GM18502 (cell line): ENCODE measurements at regions not wholly inside any gene's neighbourhood (a gene's known extent, or its start where the extent isn't known, plus 50 kb on each side); places are given as distances from the start of the nearest gene placed in this dataset.

Experiments
- ATAC-seq: cut with Tn5 transposase; IDR thresholded peaks from one replicate; pipeline ENCODE4 v1.9.1; 2021; ENCODE audit warnings: mild to moderate bottlenecking; ENCODE audit not compliant: unreplicated experiment, poor library complexity

GRCh38 chr1:80656641-80657040, 1144.1 kb upstream of the ADGRL2 start:
- no peak for ATAC-seq

DNA sequence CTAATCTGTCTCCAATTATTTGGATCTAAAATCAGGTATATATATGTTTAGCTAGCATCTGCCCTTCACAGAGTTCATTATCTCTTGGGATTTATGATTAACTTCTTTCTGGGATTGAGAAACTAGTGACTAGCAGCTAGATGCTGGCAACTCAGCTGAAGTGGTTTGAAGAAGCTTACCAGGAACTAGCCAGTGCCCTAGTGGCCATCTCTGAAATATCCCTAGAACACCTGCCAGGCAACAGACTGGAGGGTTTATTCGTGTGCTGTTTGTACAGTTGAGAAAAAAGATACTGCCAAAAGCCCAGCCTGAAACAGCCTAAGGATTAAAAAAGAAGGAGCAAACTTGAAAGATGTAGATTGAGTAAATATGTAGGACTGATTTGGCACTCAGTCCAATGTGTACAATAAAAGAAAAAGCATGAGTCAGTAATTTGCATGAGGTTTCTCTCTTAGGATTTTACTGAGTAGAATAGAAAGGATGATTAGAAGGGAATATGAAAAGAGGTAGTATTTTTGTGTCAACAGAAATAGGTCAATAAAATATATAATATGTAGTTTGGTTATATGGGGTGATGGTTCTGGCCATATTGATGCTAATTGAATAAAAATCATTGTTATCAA, 1144.6 kb upstream of the ADGRL2 start:
- ATAC-seq: no peak

- no peak for ATAC-seq
Observed at GRCh38 chr1:80646053-80646452, 1154.7 kb upstream of the ADGRL2 start.

- no peak for ATAC-seq
Observed at GRCh38 chr1:80645621-80646020, 1155.1 kb upstream of the ADGRL2 start.

- ATAC-seq: no peak
Observed at GRCh38 chr1:80640978-80641377, 1159.8 kb upstream of the ADGRL2 start.

DNA sequence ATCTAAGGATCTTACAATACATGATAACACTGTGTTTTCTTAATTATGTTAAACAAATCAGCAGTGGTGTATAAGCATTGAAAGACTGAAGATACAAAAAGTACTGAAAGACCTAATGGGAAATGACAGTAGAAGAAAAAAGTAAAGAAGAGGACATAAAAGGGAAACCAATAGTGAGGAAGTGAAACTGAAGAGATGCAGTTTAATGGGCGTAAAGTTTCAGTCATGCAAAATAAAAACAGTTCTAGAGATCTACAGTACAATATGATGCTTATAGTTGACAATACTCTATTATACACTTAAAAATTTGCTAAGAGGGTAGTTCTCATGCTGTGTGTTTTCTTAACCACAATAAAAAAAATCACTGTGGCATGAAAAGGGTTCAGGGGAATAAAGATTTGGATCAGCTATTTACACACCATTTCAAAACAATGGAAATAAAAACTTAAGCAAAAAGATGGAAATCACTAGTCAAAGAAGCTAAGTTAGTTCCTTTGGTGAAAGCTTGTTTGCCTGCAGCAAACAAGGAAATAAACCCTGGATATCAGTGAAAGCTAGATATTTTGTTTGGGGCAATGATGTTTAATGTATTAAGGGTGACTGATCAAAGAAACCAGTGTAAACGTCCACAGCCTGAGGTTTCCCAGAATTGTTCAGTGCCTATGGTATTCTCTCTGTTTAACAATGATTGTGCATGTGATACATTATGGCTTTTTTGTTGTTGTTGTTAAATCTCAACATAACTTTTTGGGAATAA, 1160.8 kb upstream of the ADGRL2 start:
- ATAC-seq: peak; percentile 94

DNA sequence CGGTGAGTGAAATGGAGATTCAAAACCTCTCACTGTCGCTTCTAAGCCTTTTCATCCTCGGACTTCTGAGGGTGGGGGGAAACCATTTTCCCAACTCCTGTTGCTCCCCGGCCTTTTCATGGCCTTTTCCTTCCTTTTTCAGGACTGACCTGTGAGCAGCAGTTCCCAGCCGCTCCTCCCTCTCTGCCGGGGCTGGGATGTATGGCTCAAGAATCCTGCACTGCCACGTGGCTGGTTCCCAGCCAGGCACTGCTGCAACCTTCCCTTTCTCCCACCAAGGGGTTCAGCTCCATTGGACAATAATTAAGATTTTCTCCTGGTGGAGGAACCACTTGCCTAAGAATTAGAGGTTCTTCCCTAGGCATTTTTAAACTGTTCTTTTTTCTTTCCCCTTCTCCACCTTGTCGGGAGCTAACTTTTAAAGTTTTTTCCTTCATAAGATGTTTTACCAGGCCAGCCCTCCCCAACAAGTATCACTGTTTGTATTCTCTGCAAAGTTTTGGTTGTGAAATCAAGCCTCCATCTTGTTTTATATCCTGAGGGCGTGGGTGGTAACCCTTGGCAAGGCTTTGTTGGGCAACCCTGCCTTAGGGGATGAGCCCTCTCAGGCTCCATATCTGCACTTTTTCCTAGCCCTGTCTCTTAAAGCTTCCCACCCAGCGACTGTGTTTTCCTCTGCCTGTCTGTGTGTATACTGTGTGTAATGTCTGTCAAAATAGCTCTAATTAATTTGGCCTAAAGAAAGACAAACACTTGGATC, 1166.6 kb upstream of the ADGRL2 start:
- no peak for ATAC-seq

DNA sequence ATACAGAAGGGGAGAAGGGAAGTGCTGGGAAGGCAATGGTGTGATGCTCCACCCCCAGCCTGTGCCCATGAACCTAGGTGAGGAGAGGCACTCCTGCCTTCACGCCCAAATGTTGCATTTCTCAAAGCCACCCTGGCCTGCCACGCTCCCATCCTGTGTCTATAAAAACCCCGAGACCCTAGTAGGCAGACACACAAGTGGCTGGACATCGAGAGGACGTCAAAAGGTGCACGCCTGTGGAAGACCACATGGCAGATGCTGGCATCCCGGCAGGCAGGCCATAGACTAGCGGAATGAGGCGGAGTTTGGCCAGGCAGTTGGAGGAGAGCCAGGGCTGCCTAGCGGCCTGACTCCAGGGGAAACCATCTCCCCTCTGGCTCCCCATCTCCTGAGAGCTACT, 1168.5 kb upstream of the ADGRL2 start:
- ATAC-seq: no peak

DNA sequence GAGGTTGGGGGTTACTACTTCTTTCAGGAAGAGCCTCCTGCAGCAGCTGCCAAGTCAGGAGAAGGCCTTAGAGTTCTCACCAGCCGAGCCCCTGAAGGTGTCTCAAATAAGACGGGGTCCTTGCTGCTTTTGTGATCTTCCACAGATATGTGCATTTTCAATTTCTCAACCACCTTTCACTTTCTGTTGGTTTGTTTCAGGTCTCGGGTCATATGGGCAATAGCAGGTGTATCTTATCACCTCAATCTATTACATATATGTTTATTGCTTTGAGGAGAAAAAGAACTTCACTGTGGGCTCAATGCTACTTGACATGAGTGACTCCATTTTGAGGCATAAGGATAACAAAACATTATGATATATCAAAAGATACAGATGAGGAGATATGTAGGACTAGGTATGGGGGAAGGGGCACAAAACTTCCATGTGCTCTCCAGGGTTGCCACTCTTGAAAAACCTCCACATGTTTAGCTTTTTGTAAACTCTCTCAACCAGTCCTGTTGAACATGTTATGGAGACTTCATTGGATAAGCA, 1171.4 kb upstream of the ADGRL2 start:
- ATAC-seq: no peak

- ATAC-seq: no peak
Observed at GRCh38 chr1:80624682-80625081, 1176.1 kb upstream of the ADGRL2 start.

- no peak for ATAC-seq
Observed at GRCh38 chr1:80607064-80607463, 1193.7 kb upstream of the ADGRL2 start.

GRCh38 chr1:80594013-80594412, 1206.7 kb upstream of the ADGRL2 start:
- no peak for ATAC-seq

- ATAC-seq: no peak
Observed at GRCh38 chr1:80593197-80593596, 1207.5 kb upstream of the ADGRL2 start.

GRCh38 chr1:80582980-80583379, 1217.8 kb upstream of the ADGRL2 start:
- no peak for ATAC-seq

- ATAC-seq: no peak
Observed at GRCh38 chr1:80579055-80579454, 1221.7 kb upstream of the ADGRL2 start.

DNA sequence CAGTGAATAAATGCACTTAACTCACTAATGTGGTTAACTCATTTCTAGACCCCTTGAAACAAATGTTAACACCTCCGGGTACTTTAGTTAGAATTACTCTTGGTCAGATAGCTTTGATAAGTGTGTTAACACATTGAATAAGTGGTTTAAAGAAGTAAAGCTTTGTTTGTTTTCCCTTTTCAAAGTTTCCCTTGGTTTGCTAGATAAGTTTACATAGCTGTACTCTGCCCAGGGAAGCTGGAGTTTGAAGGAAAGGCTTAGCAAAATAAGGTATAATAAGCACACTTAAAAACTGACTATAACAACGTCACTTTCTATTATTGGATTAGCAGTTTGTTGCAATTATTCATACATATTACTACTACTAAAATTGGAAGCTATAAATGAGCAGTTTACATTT, 1233.9 kb upstream of the ADGRL2 start:
- no peak for ATAC-seq

- ATAC-seq: no peak
Observed at GRCh38 chr1:80566123-80566522, 1234.6 kb upstream of the ADGRL2 start.

DNA sequence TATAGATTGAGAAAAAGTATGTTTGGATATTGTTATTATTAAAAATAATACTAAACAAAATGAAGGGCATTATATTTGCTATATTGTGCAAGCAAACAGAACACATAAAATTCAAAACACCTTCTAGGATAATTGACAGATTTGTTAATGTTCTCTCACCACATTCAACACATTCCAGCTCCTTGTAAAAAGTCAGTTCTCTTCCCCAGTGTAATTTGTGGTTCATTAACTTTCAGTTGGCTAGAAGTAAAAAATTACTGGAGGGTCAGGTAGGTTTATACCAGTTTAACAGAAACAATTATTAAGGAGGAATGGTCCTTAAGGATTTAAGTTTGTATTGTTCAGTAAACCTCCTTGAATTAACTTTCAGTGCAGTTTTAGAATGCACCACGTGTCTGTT, 1235.3 kb upstream of the ADGRL2 start:
- ATAC-seq: no peak

DNA sequence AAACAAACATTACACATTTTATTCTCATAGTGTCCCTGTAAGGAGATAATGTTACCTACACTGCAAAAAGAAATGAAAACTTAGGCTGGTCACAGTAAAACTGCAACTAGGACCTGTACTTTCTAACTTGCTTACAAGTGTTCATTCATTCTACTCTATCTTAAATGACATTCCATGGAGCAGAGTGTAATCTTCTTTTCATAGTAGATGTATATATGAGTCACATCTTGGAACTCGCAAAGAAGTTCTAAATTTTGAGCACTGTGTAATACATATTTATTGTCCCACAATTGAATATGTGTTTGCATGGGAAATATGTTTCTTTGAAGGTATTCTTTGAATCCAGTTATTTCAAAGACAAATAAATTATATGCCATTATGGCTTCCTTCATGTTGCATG, 1258.5 kb upstream of the ADGRL2 start:
- no peak for ATAC-seq

DNA sequence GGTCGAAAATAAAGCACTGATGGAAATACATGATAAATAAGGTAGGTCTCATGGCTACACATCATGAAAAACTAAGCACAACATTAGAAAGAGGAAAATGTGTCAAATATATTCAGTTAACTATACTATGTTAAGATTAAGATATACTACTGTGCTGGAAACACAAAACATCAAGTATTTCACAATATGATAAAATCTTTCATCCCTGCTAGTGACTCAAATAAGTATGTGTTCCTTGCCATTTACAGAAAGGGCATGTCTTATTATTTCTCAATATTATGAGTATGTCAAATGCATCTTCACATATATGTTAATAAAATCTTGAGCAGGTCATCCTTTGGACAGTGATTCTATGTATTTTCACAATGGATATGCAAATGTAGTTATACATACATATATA, 1260.1 kb upstream of the ADGRL2 start:
- no peak for ATAC-seq

- no peak for ATAC-seq
Observed at GRCh38 chr1:80540149-80540548, 1260.6 kb upstream of the ADGRL2 start.
